SK-N-SH treated with all-trans-retinoic acid at 6 μM for 48 hours (cell line): ENCODE measurements at regions not wholly inside any gene's neighbourhood (a gene's known extent, or its start where the extent isn't known, plus 50 kb on each side); places are given as distances from the start of the nearest gene placed in this dataset.

Experiments used
- ATAC-seq: fragments of 200-7000 bp; cut with Tn5 transposase; 3 replicates; pipeline ENCODE4 v1.9.1; 2020; ENCODE audit warnings: mild to moderate bottlenecking, moderate library complexity
- ARNTL ChIP-seq: fragments of 450-650 bp; formaldehyde crosslinking; IDR thresholded peaks from 2 replicates; pipeline ENCODE4 v1.5.0; 2020; ENCODE audit warnings: low read depth, mild to moderate bottlenecking, moderate library complexity, borderline replicate concordance
- CREB5 ChIP-seq: fragments of 250-450 bp; sonication (Bioruptor Pico); IDR thresholded peaks from 2 replicates; pipeline ENCODE4 v1.5.1; 2020; ENCODE audit warnings: low read depth, mild to moderate bottlenecking, moderate library complexity
- CSDC2 ChIP-seq: fragments of 250-450 bp; sonication (Bioruptor Pico); IDR thresholded peaks from 2 replicates; pipeline ENCODE4 v1.5.0; 2020; ENCODE audit warnings: mild to moderate bottlenecking, moderate library complexity
- CSRNP3 ChIP-seq: fragments of 250-450 bp; sonication (Bioruptor Pico); IDR thresholded peaks from 2 replicates; pipeline ENCODE4 v1.5.1; 2021; ENCODE audit warnings: mild to moderate bottlenecking, moderate library complexity
- GLIS3 ChIP-seq: fragments of 250-450 bp; sonication (Bioruptor Pico); IDR thresholded peaks from 2 replicates; pipeline ENCODE4 v1.5.0; 2020; ENCODE audit warnings: mild to moderate bottlenecking, moderate library complexity
- OSR1 ChIP-seq: fragments of 250-450 bp; sonication (Bioruptor Pico); IDR thresholded peaks from 2 replicates; pipeline ENCODE4 v1.8.0; 2022; ENCODE audit warnings: moderate library complexity, mild to moderate bottlenecking, inconsistent platforms
- PATZ1 ChIP-seq: fragments of 250-450 bp; sonication (Bioruptor Pico); IDR thresholded peaks from 2 replicates; pipeline ENCODE4 v1.8.0; 2020; ENCODE audit warnings: mild to moderate bottlenecking, moderate library complexity, borderline replicate concordance
- POU6F1 ChIP-seq: fragments of 250-450 bp; sonication (Bioruptor Pico); IDR thresholded peaks from 2 replicates; pipeline ENCODE4 v1.8.0; 2021; ENCODE audit warnings: low read depth, mild to moderate bottlenecking, moderate library complexity, borderline replicate concordance
- PPARA ChIP-seq: fragments of 250-450 bp; sonication (Bioruptor Pico); IDR thresholded peaks from 2 replicates; pipeline ENCODE4 v1.5.0; 2020; ENCODE audit warnings: mild to moderate bottlenecking, borderline replicate concordance
- RARB ChIP-seq: fragments of 250-450 bp; sonication (Bioruptor Pico); IDR thresholded peaks from 2 replicates; pipeline ENCODE4 v1.8.0; 2021; ENCODE audit warnings: mild to moderate bottlenecking, moderate library complexity
- TOX ChIP-seq: fragments of 250-450 bp; sonication (Bioruptor Pico); IDR thresholded peaks from 2 replicates; pipeline ENCODE4 v1.8.0; 2021; ENCODE audit warnings: mild to moderate bottlenecking, moderate library complexity, borderline replicate concordance
- TSHZ2 ChIP-seq: fragments of 250-450 bp; sonication (Bioruptor Pico); IDR thresholded peaks from 2 replicates; pipeline ENCODE4 v1.5.0; 2020; ENCODE audit warnings: mild to moderate bottlenecking, moderate library complexity
- ZFP30 ChIP-seq: fragments of 450-650 bp; formaldehyde crosslinking; IDR thresholded peaks from 2 replicates; pipeline ENCODE4 v1.5.0; 2022; ENCODE audit warnings: mild to moderate bottlenecking, moderate library complexity
- ZNF565 ChIP-seq: fragments of 450-650 bp; formaldehyde crosslinking; conservative IDR thresholded peaks from 2 replicates; pipeline ENCODE4 v1.5.0; 2020; ENCODE audit warnings: low read depth, mild to moderate bottlenecking, moderate library complexity
- ZNF8 ChIP-seq: fragments of 450-650 bp; formaldehyde crosslinking; IDR thresholded peaks from 2 replicates; pipeline ENCODE4 v1.5.0; 2020; ENCODE audit warnings: mild to moderate bottlenecking, moderate library complexity

- TF ChIP-seq PATZ1 (CRISPR knock-in tag), result no peak
- TF ChIP-seq, all 23 proteins: peak for 0
- no peak for ATAC-seq
Observed at GRCh38 chr18:37636831-37637477, 71.4 kb upstream of the CELF4 start.

GRCh38 chr18:37634516-37634915 is 68.9 kb upstream of the CELF4 start:
- no peak for ATAC-seq
- no peak for TF ChIP-seq OSR1 (CRISPR knock-in tag)
- no peak for TF ChIP-seq RARB
- TF ChIP-seq TSHZ2 (CRISPR knock-in tag), result no peak
- TF ChIP-seq PATZ1 (CRISPR knock-in tag), result no peak
- TF ChIP-seq ZNF565 (CRISPR knock-in tag), result no peak
- no peak for TF ChIP-seq ZFP30 (CRISPR knock-in tag)
- no peak for TF ChIP-seq ARNTL (CRISPR knock-in tag)
- no peak for TF ChIP-seq PPARA (CRISPR knock-in tag)
- no peak for TF ChIP-seq CSDC2
- TF ChIP-seq CSRNP3 (CRISPR knock-in tag), result no peak
- no peak for TF ChIP-seq ZNF8
- TF ChIP-seq POU6F1, result no peak
- no peak for TF ChIP-seq GLIS3 (CRISPR knock-in tag)
- no peak for TF ChIP-seq TOX

- no peak for ATAC-seq
- no peak for TF ChIP-seq CREB5 (CRISPR knock-in tag)
- TF ChIP-seq ZNF565 (CRISPR knock-in tag), result no peak
- no peak for TF ChIP-seq PATZ1 (CRISPR knock-in tag)
Observed at GRCh38 chr18:37631422-37631821, 65.8 kb upstream of the CELF4 start.
